Chondrocyte (in vitro differentiated cells): ENCODE measurements at regions not wholly inside any gene's neighbourhood (a gene's known extent, or its start where the extent isn't known, plus 50 kb on each side); places are given as distances from the start of the nearest gene placed in this dataset.

Experiments used
- DNase-seq: peaks from one replicate; pipeline ENCODE4 v3.0.0; 2021; ENCODE audit warnings: mixed read lengths, low spot score
- H3K27ac Mint-ChIP-seq: one replicate; pipeline ENCODE4 v1.8.0; 2021; ENCODE audit warnings: mild to moderate bottlenecking, moderate library complexity, mixed read lengths; ENCODE audit not compliant: unreplicated experiment
- H3K27me3 Mint-ChIP-seq: 2 replicates; pipeline ENCODE4 v1.8.0; 2021; ENCODE audit warnings: low read depth, mixed read lengths
- H3K36me3 Mint-ChIP-seq: 2 replicates; pipeline ENCODE4 v1.8.0; 2021; ENCODE audit warnings: low read depth, mixed read lengths
- H3K4me1 Mint-ChIP-seq: 2 replicates; pipeline ENCODE4 v1.8.0; 2021; ENCODE audit warnings: low read depth, mild to moderate bottlenecking, mixed read lengths
- H3K4me3 Mint-ChIP-seq: one replicate; pipeline ENCODE4 v1.8.0; 2021; ENCODE audit warnings: mild to moderate bottlenecking, moderate library complexity, mixed read lengths; ENCODE audit not compliant: unreplicated experiment
- H3K9me3 Mint-ChIP-seq: 2 replicates; pipeline ENCODE4 v1.8.0; 2021; ENCODE audit warnings: low read depth, mixed read lengths
- CTCF ChIP-seq: fragments of 200-600 bp; sonication (generic); IDR thresholded peaks from 2 replicates; pipeline ENCODE4 v1.5.0; 2021; ENCODE audit warnings: antibody characterized with exemption, mild to moderate bottlenecking, moderate library complexity

- H3K9me3 Mint-ChIP-seq: no peaks in the 10 kb centered on the region
- no peaks in the 10 kb centered on the region for H3K27me3 Mint-ChIP-seq
- no peaks in the 10 kb centered on the region for H3K36me3 Mint-ChIP-seq
- peak overlapping the region; percentile 88 for H3K27ac Mint-ChIP-seq
- H3K4me3 Mint-ChIP-seq: no peak overlapping the region
- DNase-seq: no peak
- TF ChIP-seq CTCF: no peak
- peaks cover 36% of the 10 kb centered on the region for H3K4me1 Mint-ChIP-seq
Measured at GRCh38 chr3:66722675-66723074, 221.9 kb upstream of the LRIG1 start.

GRCh38 chr3:66723231-66723630 is 222.4 kb upstream of the LRIG1 start:
- Mint-ChIP-seq H3K4me3 (no peak overlapping the region), H3K9me3 (no peaks in the 10 kb centered on the region), H3K4me1 (peaks cover 36% of the 10 kb centered on the region), H3K36me3 (no peaks in the 10 kb centered on the region), H3K27ac (peak overlapping the region; percentile 64), H3K27me3 (no peaks in the 10 kb centered on the region)
- DNase-seq: no peak
- no peak for TF ChIP-seq CTCF

- Mint-ChIP-seq H3K27ac (no peak overlapping the region), H3K4me3 (no peak overlapping the region), H3K27me3 (no peaks in the 10 kb centered on the region), H3K9me3 (no peaks in the 10 kb centered on the region), H3K4me1 (peaks cover 5% of the 10 kb centered on the region), H3K36me3 (no peaks in the 10 kb centered on the region)
- no peak for DNase-seq
- TF ChIP-seq CTCF: no peak
Measured at GRCh38 chr3:66729687-66730393, 229.0 kb upstream of the LRIG1 start.

- no peaks in the 10 kb centered on the region for H3K9me3 Mint-ChIP-seq
- no peaks in the 10 kb centered on the region for H3K27me3 Mint-ChIP-seq
- no peaks in the 10 kb centered on the region for H3K36me3 Mint-ChIP-seq
- DNase-seq: no peak
- H3K27ac Mint-ChIP-seq: peak overlapping the region; percentile 92
- H3K4me3 Mint-ChIP-seq: no peak overlapping the region
- peaks cover 76% of the 10 kb centered on the region for H3K4me1 Mint-ChIP-seq
- no peak for TF ChIP-seq CTCF
Measured at GRCh38 chr3:66738625-66739365, 238.0 kb upstream of the LRIG1 start.

GRCh38 chr3:66740260-66740659 is 239.4 kb upstream of the LRIG1 start:
- peaks cover 71% of the 10 kb centered on the region for H3K4me1 Mint-ChIP-seq
- no peaks in the 10 kb centered on the region for H3K27me3 Mint-ChIP-seq
- peak overlapping the region; percentile 85 for H3K27ac Mint-ChIP-seq
- no peak for DNase-seq
- TF ChIP-seq CTCF: no peak
- H3K4me3 Mint-ChIP-seq: no peak overlapping the region
- H3K36me3 Mint-ChIP-seq: no peaks in the 10 kb centered on the region
- no peaks in the 10 kb centered on the region for H3K9me3 Mint-ChIP-seq
